Body of pancreas (tissue), 4 donors: ENCODE measurements at regions not wholly inside any gene's neighbourhood (a gene's known extent, or its start where the extent isn't known, plus 50 kb on each side); places are given as distances from the start of the nearest gene placed in this dataset.

ENCODE experiments used
- ATAC-seq: fragments of 150-250 bp; one replicate; pipeline ENCODE4 v1.9.1; 2016
- DNase-seq, 4 donors: peaks; one replicate each; pipeline ENCODE4 v3.0.0-alpha.2; 2019
- H3K27ac ChIP-seq, 4 donors: fragments of 200-600 bp; sonication (generic); 1 replicate in 3 of 4; 2 replicates in 1 of 4; pipeline versions ENCODE4 v1.5.1 to v1.6.1; 2016 to 2019; ENCODE audit warnings: mild to moderate bottlenecking in 1 of 4, mixed read lengths in 1 of 4, moderate library complexity in 1 of 4
- H3K27me3 ChIP-seq, 2 donors: fragments of 200-600 bp; sonication (generic); one replicate each; pipeline ENCODE4 v1.6.0; 2016; ENCODE audit warnings: mild to moderate bottlenecking in 1 of 2
- H3K36me3 ChIP-seq, 2 donors: fragments of 200-600 bp; sonication (generic); replicated peaks in 1 of 2; 2 replicates each; pipeline ENCODE4 v1.5.1; 2016; ENCODE audit warnings: low read depth in 2 of 2; ENCODE audit not compliant: insufficient read depth in 1 of 2
- H3K4me1 ChIP-seq: fragments of 200-600 bp; sonication (generic); one replicate; pipeline ENCODE4 v1.6.0; 2016
- H3K4me3 ChIP-seq, 2 donors: fragments of 200-600 bp; sonication (generic); 1 replicate in 1 of 2; 2 replicates in 1 of 2; pipeline ENCODE4 v1.5.1; 2016 to 2019
- H3K9me3 ChIP-seq, 3 donors: fragments of 200-600 bp; sonication (generic); 1 replicate in 2 of 3; 2 replicates in 1 of 3; pipeline ENCODE4 v1.5.1; 2016
- POLR2A ChIP-seq, 3 donors: fragments of 450-650 bp; IDR thresholded peaks; one replicate each; pipeline ENCODE4 v1.6.1; 2016; ENCODE audit warnings: antibody characterized with exemption in 3 of 3, mild to moderate bottlenecking in 2 of 3
- WGBS, 2 donors: methylation state at CpG; one replicate each; pipeline ENCODE4 v1.1.5; 2017; 5-methylcytosine and 5-hydroxymethylcytosine counted together
- intact Hi-C: fragments of 100-400 bp; cut with DNase I; formaldehyde crosslinking; loops from one replicate; pipeline ENCODE4 v1.15.1; 2023
- TF ChIP-seq, protein P1 (sequence below), 7 experiments: fragments of 450-650 bp in 4 of 7; fragments of 200-600 bp in 3 of 7; sonication (generic) in 3 of 7; IDR thresholded peaks; one replicate each; pipeline ENCODE4 v1.5.1; 2016 to 2019; ENCODE audit warnings: antibody characterized with exemption in 7 of 7

DNA sequence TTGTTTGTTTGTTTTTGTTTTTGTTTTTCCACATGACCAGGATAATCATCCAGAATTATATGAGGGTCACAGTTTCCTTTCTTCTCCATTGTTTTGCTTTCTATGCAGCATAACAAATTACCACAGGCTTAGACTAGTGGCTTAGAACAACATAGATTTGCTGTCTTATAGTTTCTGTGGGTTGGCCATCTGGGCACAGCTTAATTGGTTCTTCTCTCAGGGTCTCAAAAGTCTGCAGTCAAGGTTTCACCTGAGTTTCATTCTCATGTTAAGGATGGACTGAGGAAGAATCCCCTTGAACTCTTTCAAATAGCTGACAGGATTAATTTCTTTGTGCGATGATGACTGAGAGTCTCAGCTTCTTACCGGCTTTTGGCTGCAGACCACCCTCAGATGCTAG lies 559.8 kb downstream of the PRDM9 start:
- Histone ChIP-seq H3K9me3 (no peaks in the 10 kb centered on the region), H3K4me1 (no peaks in the 10 kb centered on the region), H3K27me3 (no peaks in the 10 kb centered on the region), H3K36me3 (no peaks in the 10 kb centered on the region), H3K4me3 (no peak overlapping the region), H3K27ac (no peak overlapping the region)
- intact Hi-C loops: no loop called here
- TF ChIP-seq POLR2A (IDR thresholded peaks at IDR 0.05): no peak
- TF ChIP-seq, protein P1, sequence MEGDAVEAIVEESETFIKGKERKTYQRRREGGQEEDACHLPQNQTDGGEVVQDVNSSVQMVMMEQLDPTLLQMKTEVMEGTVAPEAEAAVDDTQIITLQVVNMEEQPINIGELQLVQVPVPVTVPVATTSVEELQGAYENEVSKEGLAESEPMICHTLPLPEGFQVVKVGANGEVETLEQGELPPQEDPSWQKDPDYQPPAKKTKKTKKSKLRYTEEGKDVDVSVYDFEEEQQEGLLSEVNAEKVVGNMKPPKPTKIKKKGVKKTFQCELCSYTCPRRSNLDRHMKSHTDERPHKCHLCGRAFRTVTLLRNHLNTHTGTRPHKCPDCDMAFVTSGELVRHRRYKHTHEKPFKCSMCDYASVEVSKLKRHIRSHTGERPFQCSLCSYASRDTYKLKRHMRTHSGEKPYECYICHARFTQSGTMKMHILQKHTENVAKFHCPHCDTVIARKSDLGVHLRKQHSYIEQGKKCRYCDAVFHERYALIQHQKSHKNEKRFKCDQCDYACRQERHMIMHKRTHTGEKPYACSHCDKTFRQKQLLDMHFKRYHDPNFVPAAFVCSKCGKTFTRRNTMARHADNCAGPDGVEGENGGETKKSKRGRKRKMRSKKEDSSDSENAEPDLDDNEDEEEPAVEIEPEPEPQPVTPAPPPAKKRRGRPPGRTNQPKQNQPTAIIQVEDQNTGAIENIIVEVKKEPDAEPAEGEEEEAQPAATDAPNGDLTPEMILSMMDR (IDR thresholded peaks at IDR 0.05): no peak
- DNase-seq: no peak
- 82 to 90% methylated on average over 2 of the region's 2 CpGs for WGBS, 2 donors
- ATAC-seq: no peak

DNA sequence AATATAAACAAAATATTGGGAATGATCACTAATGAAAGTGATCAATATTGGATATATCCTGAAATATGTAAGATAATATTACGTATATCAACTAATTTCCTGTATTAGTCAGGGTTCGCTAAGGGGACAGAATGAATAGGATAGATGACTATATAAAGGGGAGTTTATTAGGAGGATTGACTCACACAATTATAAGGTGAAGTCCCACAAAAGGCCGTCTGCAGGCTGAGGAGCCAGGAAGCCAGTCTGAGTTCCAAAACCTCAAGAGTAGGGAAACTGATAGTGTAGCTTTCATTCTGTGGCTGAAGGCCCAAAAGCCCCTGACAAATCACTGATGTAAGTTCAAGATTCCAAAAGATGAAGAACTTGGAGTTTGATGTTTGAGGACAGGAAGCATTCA lies 561.1 kb downstream of the PRDM9 start:
- DNase-seq: no peak
- Histone ChIP-seq H3K9me3 (no peaks in the 10 kb centered on the region), H3K4me1 (peaks cover 7% of the 10 kb centered on the region), H3K36me3 (no peaks in the 10 kb centered on the region), H3K4me3 (no peak overlapping the region), H3K27ac (no peak overlapping the region), H3K27me3 (no peaks in the 10 kb centered on the region)
- intact Hi-C loops: no loop called here
- WGBS, 2 donors: 86 to 90% methylated on average over 3 of the region's 3 CpGs
- ATAC-seq: no peak
- TF ChIP-seq, protein P1 (IDR thresholded peaks at IDR 0.05): no peak
- no peak for TF ChIP-seq POLR2A (IDR thresholded peaks at IDR 0.05)

DNA sequence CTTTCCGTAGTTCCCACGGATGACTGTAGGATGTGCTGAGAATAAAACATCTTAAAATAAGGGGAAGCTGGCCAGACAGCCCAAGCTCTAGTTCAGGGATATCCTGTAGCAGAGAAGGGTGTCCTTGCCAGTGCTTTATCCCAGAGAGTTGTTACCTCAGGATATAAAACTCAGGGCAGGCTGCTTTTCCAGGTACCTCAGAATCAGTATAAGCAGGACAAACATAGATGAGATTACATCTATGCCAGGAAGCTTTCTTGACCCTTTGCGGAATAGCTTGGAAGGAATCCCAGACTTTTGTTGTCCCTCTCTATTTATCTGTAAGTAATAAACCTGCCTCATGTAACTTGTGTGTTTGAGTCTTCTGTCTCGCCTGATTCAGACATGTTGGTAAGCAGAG lies 565.7 kb downstream of the PRDM9 start:
- H3K9me3 ChIP-seq: no peaks in the 10 kb centered on the region
- no peak overlapping the region for H3K4me3 ChIP-seq
- intact Hi-C loops: no loop called here
- no peaks in the 10 kb centered on the region for H3K36me3 ChIP-seq
- no peak for TF ChIP-seq POLR2A (IDR thresholded peaks at IDR 0.05)
- TF ChIP-seq, protein P1 (IDR thresholded peaks at IDR 0.05): no peak
- WGBS, 2 donors: 17 to 25% methylated on average over 4 of the region's 4 CpGs
- no peak overlapping the region for H3K27ac ChIP-seq
- H3K27me3 ChIP-seq: no peaks in the 10 kb centered on the region
- ATAC-seq (no peak), DNase-seq (no peak)
- peaks cover 7% of the 10 kb centered on the region for H3K4me1 ChIP-seq

DNA sequence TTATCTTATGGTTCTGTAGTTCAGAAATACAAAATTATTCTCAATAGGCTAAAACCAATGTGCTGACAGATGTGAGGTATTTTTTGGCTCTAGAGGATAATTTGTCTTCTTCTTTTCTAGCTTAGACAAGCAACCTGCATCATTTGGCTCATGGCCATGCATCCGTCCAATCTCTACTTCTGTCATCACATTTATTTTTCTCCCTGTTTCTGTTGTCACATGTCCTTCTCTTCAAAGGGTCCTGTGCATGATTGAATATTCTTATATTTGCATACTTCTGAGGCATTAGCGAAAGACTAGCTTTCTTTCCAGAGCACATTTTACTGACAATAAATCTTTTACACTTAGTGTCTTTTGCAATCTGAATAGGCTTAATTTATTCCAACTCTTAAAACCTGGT lies 564.7 kb downstream of the CDH10 start:
- no peaks in the 10 kb centered on the region for H3K27me3 ChIP-seq
- no peaks in the 10 kb centered on the region for H3K36me3 ChIP-seq
- TF ChIP-seq POLR2A (IDR thresholded peaks at IDR 0.05): no peak
- TF ChIP-seq, protein P1 (IDR thresholded peaks at IDR 0.05): no peak
- no peaks in the 10 kb centered on the region for H3K4me1 ChIP-seq
- no peak overlapping the region for H3K4me3 ChIP-seq
- ATAC-seq (no peak), DNase-seq (no peak)
- H3K27ac ChIP-seq: no peak overlapping the region
- intact Hi-C loops: no loop called here
- WGBS, 2 donors: 45 to 46% methylated on average over 2 of the region's 2 CpGs
- no peaks in the 10 kb centered on the region for H3K9me3 ChIP-seq

DNA sequence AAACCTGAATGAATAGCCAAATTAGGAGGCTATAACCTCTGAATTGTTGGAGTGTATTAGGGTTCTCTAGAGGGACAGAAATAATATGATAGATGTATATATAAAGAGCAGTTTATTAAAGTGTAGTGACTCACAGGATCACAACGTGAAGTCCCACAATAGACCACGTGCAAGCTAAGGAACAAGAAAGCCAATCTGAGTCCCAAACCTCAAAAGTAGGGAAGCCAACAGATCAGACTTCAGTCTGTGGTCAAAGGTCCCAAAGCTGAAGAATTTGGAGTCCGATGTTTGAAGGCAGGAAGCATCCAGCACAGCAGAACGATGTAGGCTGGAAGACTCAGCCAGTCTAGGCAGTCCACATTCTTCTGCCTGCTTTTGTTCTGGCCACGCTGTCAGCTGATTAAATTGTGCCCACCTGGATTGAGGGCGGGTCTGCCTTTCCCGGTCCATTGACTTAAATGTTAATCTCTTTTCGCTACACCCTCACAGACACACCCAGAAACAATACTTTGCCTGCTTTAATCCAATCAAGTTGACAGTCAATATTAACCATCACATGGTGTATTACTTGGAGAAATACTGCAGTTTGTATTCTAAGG lies 550.6 kb downstream of the CDH10 start:
- TF ChIP-seq POLR2A (IDR thresholded peaks at IDR 0.05): no peak
- TF ChIP-seq, protein P1 (IDR thresholded peaks at IDR 0.05): no peak
- Histone ChIP-seq H3K4me1 (no peaks in the 10 kb centered on the region), H3K36me3 (no peaks in the 10 kb centered on the region), H3K9me3 (no peaks in the 10 kb centered on the region), H3K27ac (no peak overlapping the region), H3K27me3 (no peaks in the 10 kb centered on the region), H3K4me3 (no peak overlapping the region)
- intact Hi-C loops: no loop called here
- DNase-seq (no peak), ATAC-seq (no peak)
- WGBS, 2 donors: 62 to 66% methylated on average over 8 of the region's 8 CpGs
